GM23338 (cell line): ENCODE measurements at regions not wholly inside any gene's neighbourhood (a gene's known extent, or its start where the extent isn't known, plus 50 kb on each side); places are given as distances from the start of the nearest gene placed in this dataset.

Experiments used
- ATAC-seq: fragments of 200-7000 bp; cut with Tn5 transposase; 3 replicates; pipeline ENCODE4 v1.9.1; 2020
- DNase-seq: peaks from one replicate; pipeline ENCODE4 v3.0.0-alpha.2; 2015; ENCODE audit warnings: low spot score
- H2AFZ ChIP-seq: fragments of 200-600 bp; sonication (generic); 2 replicates; pipeline ENCODE4 v1.8.0; 2016; ENCODE audit warnings: antibody characterized with exemption, mild to moderate bottlenecking, moderate library complexity
- H3F3A ChIP-seq: fragments of 200-600 bp; sonication (generic); replicated peaks from 2 replicates; pipeline ENCODE4 v1.8.0; 2017; ENCODE audit warnings: antibody characterized with exemption, mixed run types, low read depth
- H3K27ac ChIP-seq: fragments of 200-600 bp; sonication (generic); 2 replicates; pipeline ENCODE4 v1.6.1; 2016; ENCODE audit warnings: low read depth
- H3K27me3 ChIP-seq: fragments of 200-600 bp; sonication (generic); 2 replicates; pipeline ENCODE4 v1.8.0; 2016; ENCODE audit warnings: mild to moderate bottlenecking, mixed run types, moderate library complexity; ENCODE audit not compliant: insufficient read depth
- H3K36me3 ChIP-seq: fragments of 200-600 bp; sonication (generic); 2 replicates; pipeline ENCODE4 v1.8.0; 2016; ENCODE audit warnings: mild to moderate bottlenecking; ENCODE audit not compliant: insufficient read depth
- H3K4me1 ChIP-seq: fragments of 200-600 bp; sonication (generic); 2 replicates; pipeline ENCODE4 v1.8.0; 2016; ENCODE audit warnings: mild to moderate bottlenecking, moderate library complexity; ENCODE audit not compliant: insufficient read depth
- H3K4me2 ChIP-seq: fragments of 200-600 bp; sonication (generic); 2 replicates; pipeline ENCODE4 v1.7.1; 2017; ENCODE audit warnings: mixed run types
- H3K4me3 ChIP-seq: fragments of 200-600 bp; sonication (generic); 2 replicates; pipeline ENCODE4 v1.6.1; 2016; ENCODE audit warnings: mixed run types
- H3K79me2 ChIP-seq: fragments of 200-600 bp; sonication (generic); replicated peaks from 2 replicates; pipeline ENCODE4 v1.8.0; 2017; ENCODE audit warnings: mild to moderate bottlenecking; ENCODE audit not compliant: insufficient read depth
- H3K9me2 ChIP-seq: fragments of 200-600 bp; sonication (generic); 2 replicates; pipeline ENCODE4 v1.8.0; 2017; ENCODE audit not compliant: insufficient read depth
- H4K20me1 ChIP-seq: fragments of 200-600 bp; sonication (generic); replicated peaks from 2 replicates; pipeline ENCODE4 v1.8.0; 2017; ENCODE audit warnings: mild to moderate bottlenecking; ENCODE audit not compliant: insufficient read depth
- H3K27ac Mint-ChIP-seq: 2 replicates; pipeline ENCODE4 v1.8.0; 2020; ENCODE audit warnings: inconsistent platforms, mild to moderate bottlenecking, moderate library complexity, mixed read lengths
- H3K27me3 Mint-ChIP-seq: 3 replicates; pipeline ENCODE4 v1.8.0; 2022; ENCODE audit warnings: low read depth, mild to moderate bottlenecking, moderate library complexity, mixed read lengths, inconsistent platforms; ENCODE audit not compliant: insufficient read depth, poor library complexity
- H3K36me3 Mint-ChIP-seq: 3 replicates; pipeline ENCODE4 v1.8.0; 2021; ENCODE audit warnings: low read depth, mild to moderate bottlenecking, inconsistent platforms, moderate library complexity, mixed read lengths
- H3K4me1 Mint-ChIP-seq: 3 replicates; pipeline ENCODE4 v1.8.0; 2020; ENCODE audit warnings: mild to moderate bottlenecking, inconsistent platforms, mixed read lengths
- H3K4me3 Mint-ChIP-seq: 3 replicates; pipeline ENCODE4 v1.8.0; 2021; ENCODE audit warnings: moderate library complexity, mild to moderate bottlenecking, inconsistent platforms, mixed read lengths
- H3K9me3 Mint-ChIP-seq: 3 replicates; pipeline ENCODE4 v1.8.0; 2020; ENCODE audit warnings: moderate library complexity, mild to moderate bottlenecking, inconsistent platforms, mixed read lengths
- CREB1 ChIP-seq: fragments of 250-450 bp; sonication (Bioruptor Pico); IDR thresholded peaks from 2 replicates; pipeline ENCODE4 v1.5.0; 2020; ENCODE audit warnings: low read depth, mild to moderate bottlenecking, moderate library complexity
- EZH2 ChIP-seq: fragments of 200-600 bp; sonication (generic); IDR thresholded peaks from one replicate; pipeline ENCODE4 v1.8.0; 2017; ENCODE audit warnings: antibody characterized with exemption, mild to moderate bottlenecking, low read depth; ENCODE audit not compliant: unreplicated experiment
- EZH2phosphoT487 ChIP-seq: fragments of 200-600 bp; sonication (generic); IDR thresholded peaks from one replicate; pipeline ENCODE4 v1.8.1; 2018; ENCODE audit warnings: antibody characterized with exemption; ENCODE audit not compliant: unreplicated experiment
- JUNB ChIP-seq: IDR thresholded peaks from one replicate; pipeline ENCODE4 v1.6.1; 2016; ENCODE audit warnings: antibody characterized with exemption; ENCODE audit not compliant: unreplicated experiment
- NANOG ChIP-seq: IDR thresholded peaks from 2 replicates; pipeline ENCODE4 v1.6.1; 2016; ENCODE audit warnings: antibody characterized with exemption, borderline replicate concordance
- POLR2AphosphoS5 ChIP-seq: IDR thresholded peaks from 2 replicates; pipeline ENCODE4 v1.6.1; 2016; ENCODE audit warnings: antibody characterized with exemption, low read depth
- STAT1 ChIP-seq: IDR thresholded peaks from one replicate; pipeline ENCODE4 v1.6.1; 2016; ENCODE audit warnings: antibody characterized with exemption; ENCODE audit not compliant: unreplicated experiment
- ZNF114 ChIP-seq: fragments of 250-450 bp; sonication (Bioruptor Pico); IDR thresholded peaks from 2 replicates; pipeline ENCODE4 v1.5.0; 2020; ENCODE audit warnings: mild to moderate bottlenecking, moderate library complexity
- TF ChIP-seq, protein P1 (sequence below), 2 experiments: fragments of 200-600 bp in 1 of 2; sonication (generic) in 1 of 2; conservative IDR thresholded peaks; 2 replicates each; pipeline versions ENCODE4 v1.5.1 to v1.6.1; 2016 to 2017; ENCODE audit warnings: antibody characterized with exemption in 2 of 2, low read depth in 2 of 2, mild to moderate bottlenecking in 2 of 2, moderate library complexity in 1 of 2
- TF ChIP-seq, protein P2 (sequence below): IDR thresholded peaks from one replicate; pipeline ENCODE4 v1.6.1; 2018; ENCODE audit warnings: antibody characterized with exemption; ENCODE audit not compliant: unreplicated experiment
- TF ChIP-seq, protein P3 (sequence below): fragments of 250-450 bp; sonication (Bioruptor Pico); IDR thresholded peaks from 2 replicates; pipeline ENCODE4 v1.5.0; 2020; ENCODE audit warnings: mild to moderate bottlenecking, moderate library complexity

DNA sequence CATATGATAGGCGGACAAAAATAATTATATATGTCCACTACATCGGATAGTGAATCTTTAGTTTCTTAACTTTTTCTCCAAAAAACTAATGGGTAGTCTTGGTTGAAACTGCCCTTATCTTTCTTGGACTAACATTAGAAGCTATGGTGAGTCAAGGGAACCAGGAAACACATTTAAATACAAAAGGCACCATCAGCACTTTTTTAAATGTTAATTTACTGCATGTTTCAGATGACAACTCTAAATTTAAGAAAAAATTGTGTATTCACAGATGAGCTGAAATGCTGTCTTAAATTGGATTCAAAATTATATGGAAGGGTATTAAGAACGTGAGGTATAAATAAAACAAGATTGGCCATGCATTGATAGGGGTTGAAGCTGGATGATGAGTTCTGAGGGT lies 75.6 kb upstream of the CERS6 start (continued):
- TF ChIP-seq CREB1 (no peak), POLR2AphosphoS5 (no peak), EZH2 (no peak), ZNF114 (CRISPR knock-in tag) (no peak)
- TF ChIP-seq, protein P1, sequence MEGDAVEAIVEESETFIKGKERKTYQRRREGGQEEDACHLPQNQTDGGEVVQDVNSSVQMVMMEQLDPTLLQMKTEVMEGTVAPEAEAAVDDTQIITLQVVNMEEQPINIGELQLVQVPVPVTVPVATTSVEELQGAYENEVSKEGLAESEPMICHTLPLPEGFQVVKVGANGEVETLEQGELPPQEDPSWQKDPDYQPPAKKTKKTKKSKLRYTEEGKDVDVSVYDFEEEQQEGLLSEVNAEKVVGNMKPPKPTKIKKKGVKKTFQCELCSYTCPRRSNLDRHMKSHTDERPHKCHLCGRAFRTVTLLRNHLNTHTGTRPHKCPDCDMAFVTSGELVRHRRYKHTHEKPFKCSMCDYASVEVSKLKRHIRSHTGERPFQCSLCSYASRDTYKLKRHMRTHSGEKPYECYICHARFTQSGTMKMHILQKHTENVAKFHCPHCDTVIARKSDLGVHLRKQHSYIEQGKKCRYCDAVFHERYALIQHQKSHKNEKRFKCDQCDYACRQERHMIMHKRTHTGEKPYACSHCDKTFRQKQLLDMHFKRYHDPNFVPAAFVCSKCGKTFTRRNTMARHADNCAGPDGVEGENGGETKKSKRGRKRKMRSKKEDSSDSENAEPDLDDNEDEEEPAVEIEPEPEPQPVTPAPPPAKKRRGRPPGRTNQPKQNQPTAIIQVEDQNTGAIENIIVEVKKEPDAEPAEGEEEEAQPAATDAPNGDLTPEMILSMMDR (conservative IDR thresholded peaks at IDR 0.05; ENCODE audit: low read depth in 2 of 2): no peak
- TF ChIP-seq, protein P2, sequence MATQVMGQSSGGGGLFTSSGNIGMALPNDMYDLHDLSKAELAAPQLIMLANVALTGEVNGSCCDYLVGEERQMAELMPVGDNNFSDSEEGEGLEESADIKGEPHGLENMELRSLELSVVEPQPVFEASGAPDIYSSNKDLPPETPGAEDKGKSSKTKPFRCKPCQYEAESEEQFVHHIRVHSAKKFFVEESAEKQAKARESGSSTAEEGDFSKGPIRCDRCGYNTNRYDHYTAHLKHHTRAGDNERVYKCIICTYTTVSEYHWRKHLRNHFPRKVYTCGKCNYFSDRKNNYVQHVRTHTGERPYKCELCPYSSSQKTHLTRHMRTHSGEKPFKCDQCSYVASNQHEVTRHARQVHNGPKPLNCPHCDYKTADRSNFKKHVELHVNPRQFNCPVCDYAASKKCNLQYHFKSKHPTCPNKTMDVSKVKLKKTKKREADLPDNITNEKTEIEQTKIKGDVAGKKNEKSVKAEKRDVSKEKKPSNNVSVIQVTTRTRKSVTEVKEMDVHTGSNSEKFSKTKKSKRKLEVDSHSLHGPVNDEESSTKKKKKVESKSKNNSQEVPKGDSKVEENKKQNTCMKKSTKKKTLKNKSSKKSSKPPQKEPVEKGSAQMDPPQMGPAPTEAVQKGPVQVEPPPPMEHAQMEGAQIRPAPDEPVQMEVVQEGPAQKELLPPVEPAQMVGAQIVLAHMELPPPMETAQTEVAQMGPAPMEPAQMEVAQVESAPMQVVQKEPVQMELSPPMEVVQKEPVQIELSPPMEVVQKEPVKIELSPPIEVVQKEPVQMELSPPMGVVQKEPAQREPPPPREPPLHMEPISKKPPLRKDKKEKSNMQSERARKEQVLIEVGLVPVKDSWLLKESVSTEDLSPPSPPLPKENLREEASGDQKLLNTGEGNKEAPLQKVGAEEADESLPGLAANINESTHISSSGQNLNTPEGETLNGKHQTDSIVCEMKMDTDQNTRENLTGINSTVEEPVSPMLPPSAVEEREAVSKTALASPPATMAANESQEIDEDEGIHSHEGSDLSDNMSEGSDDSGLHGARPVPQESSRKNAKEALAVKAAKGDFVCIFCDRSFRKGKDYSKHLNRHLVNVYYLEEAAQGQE: no peak

DNA sequence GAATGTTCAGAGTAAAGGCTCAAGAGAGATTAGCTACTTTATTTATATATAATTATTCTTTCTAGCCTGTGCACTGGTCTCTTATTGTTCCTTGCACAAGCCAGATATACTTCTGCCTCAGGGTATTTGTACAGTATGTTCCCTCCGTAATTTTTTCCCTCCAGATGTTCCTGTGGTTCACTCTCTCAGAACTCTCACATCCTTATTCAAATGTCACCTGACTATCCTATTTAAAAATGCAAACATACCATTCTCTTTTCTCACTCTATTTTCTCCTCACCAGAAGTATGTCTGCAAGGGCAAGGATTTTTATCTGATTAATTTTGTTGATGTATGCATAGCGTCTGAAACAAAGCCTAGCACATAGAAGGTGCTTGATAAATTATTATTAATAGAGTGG lies 64.0 kb upstream of the CERS6 start:
- no peak overlapping the region for H3K4me3 ChIP-seq
- no peaks in the 10 kb centered on the region for H3K9me2 ChIP-seq
- H3K27ac Mint-ChIP-seq: no peak overlapping the region
- no peaks in the 10 kb centered on the region for H3K36me3 ChIP-seq
- H3K27me3 ChIP-seq: no peaks in the 10 kb centered on the region
- H3K36me3 Mint-ChIP-seq: no peaks in the 10 kb centered on the region
- H3K79me2 ChIP-seq: no peaks in the 10 kb centered on the region
- no peak overlapping the region for H3K4me2 ChIP-seq
- no peaks in the 10 kb centered on the region for H3K4me1 Mint-ChIP-seq
- no peaks in the 10 kb centered on the region; the same call in 2 of the 3 replicates for H3K9me3 Mint-ChIP-seq
- ATAC-seq (no peak), DNase-seq (no peak)
- no peaks in the 10 kb centered on the region for H3K27me3 Mint-ChIP-seq
- H2AFZ ChIP-seq: no peak overlapping the region
- no peaks in the 10 kb centered on the region for H3F3A ChIP-seq
- no peak overlapping the region for H3K4me3 Mint-ChIP-seq
- no peaks in the 10 kb centered on the region for H3K4me1 ChIP-seq
- H3K27ac ChIP-seq: no peak overlapping the region
- H4K20me1 ChIP-seq: no peaks in the 10 kb centered on the region
- TF ChIP-seq POLR2AphosphoS5 (no peak), JUNB (no peak), CREB1 (no peak), EZH2phosphoT487 (no peak), STAT1 (no peak), NANOG (no peak)
- TF ChIP-seq, protein P3, sequence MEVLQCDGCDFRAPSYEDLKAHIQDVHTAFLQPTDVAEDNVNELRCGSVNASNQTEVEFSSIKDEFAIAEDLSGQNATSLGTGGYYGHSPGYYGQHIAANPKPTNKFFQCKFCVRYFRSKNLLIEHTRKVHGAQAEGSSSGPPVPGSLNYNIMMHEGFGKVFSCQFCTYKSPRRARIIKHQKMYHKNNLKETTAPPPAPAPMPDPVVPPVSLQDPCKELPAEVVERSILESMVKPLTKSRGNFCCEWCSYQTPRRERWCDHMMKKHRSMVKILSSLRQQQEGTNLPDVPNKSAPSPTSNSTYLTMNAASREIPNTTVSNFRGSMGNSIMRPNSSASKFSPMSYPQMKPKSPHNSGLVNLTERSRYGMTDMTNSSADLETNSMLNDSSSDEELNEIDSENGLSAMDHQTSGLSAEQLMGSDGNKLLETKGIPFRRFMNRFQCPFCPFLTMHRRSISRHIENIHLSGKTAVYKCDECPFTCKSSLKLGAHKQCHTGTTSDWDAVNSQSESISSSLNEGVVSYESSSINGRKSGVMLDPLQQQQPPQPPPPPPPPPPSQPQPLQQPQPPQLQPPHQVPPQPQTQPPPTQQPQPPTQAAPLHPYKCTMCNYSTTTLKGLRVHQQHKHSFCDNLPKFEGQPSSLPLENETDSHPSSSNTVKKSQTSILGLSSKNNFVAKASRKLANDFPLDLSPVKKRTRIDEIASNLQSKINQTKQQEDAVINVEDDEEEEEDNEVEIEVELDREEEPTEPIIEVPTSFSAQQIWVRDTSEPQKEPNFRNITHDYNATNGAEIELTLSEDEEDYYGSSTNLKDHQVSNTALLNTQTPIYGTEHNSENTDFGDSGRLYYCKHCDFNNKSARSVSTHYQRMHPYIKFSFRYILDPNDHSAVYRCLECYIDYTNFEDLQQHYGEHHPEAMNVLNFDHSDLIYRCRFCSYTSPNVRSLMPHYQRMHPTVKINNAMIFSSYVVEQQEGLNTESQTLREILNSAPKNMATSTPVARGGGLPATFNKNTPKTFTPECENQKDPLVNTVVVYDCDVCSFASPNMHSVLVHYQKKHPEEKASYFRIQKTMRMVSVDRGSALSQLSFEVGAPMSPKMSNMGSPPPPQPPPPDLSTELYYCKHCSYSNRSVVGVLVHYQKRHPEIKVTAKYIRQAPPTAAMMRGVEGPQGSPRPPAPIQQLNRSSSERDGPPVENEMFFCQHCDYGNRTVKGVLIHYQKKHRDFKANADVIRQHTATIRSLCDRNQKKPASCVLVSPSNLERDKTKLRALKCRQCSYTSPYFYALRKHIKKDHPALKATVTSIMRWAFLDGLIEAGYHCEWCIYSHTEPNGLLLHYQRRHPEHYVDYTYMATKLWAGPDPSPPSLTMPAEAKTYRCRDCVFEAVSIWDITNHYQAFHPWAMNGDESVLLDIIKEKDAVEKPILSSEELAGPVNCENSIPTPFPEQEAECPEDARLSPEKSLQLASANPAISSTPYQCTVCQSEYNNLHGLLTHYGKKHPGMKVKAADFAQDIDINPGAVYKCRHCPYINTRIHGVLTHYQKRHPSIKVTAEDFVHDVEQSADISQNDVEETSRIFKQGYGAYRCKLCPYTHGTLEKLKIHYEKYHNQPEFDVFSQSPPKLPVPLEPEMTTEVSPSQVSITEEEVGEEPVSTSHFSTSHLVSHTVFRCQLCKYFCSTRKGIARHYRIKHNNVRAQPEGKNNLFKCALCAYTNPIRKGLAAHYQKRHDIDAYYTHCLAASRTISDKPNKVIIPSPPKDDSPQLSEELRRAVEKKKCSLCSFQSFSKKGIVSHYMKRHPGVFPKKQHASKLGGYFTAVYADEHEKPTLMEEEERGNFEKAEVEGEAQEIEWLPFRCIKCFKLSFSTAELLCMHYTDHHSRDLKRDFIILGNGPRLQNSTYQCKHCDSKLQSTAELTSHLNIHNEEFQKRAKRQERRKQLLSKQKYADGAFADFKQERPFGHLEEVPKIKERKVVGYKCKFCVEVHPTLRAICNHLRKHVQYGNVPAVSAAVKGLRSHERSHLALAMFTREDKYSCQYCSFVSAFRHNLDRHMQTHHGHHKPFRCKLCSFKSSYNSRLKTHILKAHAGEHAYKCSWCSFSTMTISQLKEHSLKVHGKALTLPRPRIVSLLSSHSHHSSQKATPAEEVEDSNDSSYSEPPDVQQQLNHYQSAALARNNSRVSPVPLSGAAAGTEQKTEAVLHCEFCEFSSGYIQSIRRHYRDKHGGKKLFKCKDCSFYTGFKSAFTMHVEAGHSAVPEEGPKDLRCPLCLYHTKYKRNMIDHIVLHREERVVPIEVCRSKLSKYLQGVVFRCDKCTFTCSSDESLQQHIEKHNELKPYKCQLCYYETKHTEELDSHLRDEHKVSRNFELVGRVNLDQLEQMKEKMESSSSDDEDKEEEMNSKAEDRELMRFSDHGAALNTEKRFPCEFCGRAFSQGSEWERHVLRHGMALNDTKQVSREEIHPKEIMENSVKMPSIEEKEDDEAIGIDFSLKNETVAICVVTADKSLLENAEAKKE (CRISPR knock-in tag): no peak
- TF ChIP-seq, protein P1 (conservative IDR thresholded peaks at IDR 0.05; ENCODE audit: low read depth in 2 of 2): no peak
